AG08395 (cell line): ENCODE measurements at regions not wholly inside any gene's neighbourhood (a gene's known extent, or its start where the extent isn't known, plus 50 kb on each side); places are given as distances from the start of the nearest gene placed in this dataset.

Source experiments
- DNase-seq: peaks from one replicate; pipeline ENCODE4 v3.0.0; 2012; ENCODE audit warnings: mixed read lengths, low spot score

DNA sequence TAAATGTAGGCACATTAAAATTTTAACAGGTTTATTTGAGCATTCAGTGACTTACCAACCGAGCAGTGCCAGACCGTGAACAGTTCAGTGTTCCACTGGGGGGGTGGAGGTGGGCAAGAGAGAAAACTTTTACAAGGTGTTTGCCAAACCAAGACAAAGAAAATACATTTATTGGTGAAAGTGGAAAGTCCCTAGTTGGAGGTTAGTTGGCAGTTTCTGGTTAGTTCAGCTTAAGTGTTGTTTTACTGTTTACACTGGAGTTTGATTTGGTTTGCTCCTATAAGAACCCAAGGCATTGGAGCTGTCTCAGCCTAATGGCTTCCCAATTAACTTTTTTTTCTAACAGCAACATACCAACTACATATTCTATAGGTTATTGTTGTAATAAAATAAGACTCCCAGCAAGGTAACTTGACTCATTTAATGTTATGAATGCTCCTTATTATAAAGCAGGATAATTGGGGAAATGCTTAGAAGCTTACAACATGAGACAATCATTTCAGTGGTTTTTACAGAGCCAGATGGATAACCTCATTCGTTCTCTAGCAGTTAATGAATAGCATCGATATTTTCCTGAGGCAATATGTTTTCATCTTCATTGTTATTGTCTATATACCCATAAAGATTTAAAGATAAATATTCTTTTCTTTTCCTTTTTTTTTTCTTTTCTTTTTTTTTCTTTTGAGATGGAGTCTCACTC lies 115.8 kb downstream of the ETNK1 start:
- no peak for DNase-seq

DNA sequence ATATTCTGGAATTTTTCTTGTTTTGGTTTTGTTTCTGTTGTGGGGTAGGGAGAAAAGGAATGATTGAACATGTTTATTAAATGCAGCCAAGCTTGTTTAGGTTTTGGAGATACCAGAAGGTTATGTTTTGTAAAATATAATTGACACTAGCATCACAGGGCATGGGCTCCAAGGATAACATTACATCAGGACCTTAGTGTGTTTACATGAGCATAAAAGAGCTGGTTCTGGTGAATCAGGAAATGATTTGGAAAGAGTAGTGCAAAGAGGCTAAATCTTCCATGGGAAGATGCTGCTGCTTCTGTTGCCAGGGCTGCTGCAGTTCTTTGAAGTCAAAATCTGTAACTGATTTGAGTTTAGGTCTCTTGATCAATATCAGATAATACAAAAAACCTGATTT lies 118.7 kb downstream of the ETNK1 start:
- DNase-seq, result no peak

DNA sequence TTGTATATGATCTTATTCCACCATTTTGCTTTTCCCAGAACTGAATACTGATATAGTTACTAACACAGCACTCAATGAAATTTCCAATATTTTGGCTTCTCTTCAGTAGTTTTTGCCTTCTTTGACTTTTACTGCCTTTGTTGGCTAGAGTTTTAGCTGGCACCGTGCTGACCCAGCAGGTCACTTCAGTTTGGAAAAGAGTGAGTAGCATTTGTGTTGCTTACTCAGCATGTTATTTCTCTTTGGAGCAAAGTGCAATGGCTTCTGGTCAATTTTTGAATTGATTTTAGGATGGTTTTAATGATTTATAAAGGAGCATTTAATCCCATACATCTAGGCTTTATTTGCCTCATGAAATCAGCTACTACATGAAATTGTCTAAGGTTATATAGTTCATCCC lies 119.2 kb downstream of the ETNK1 start:
- DNase-seq, result no peak

- no peak for DNase-seq
Observed at GRCh38 chr12:22746720-22747119, 121.7 kb downstream of the ETNK1 start.

DNA sequence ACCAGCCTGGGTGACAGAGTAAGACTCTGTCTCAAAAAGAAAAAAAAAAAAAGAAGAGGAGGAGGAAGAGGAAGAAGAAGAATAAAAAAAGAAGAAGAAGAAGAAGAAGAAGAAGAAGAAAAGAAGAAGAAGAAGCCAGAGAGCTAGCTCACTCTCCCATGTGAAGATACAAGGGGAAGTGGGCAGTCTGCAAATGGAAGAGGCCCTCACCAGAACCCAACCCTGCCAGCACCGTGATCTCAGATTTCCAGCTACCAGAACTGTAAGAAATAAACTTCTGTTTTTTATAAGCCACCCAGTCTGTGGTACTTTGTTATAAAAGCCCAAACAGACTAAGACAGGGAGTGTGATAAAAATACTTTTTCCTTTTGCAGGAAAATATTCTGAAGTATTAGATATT lies 130.7 kb downstream of the ETNK1 start:
- DNase-seq, result no peak

GRCh38 chr12:22759769-22760674 lies 135.1 kb downstream of the ETNK1 start:
- no peak for DNase-seq

GRCh38 chr12:22765421-22766130 lies 140.6 kb downstream of the ETNK1 start:
- DNase-seq, result no peak

DNA sequence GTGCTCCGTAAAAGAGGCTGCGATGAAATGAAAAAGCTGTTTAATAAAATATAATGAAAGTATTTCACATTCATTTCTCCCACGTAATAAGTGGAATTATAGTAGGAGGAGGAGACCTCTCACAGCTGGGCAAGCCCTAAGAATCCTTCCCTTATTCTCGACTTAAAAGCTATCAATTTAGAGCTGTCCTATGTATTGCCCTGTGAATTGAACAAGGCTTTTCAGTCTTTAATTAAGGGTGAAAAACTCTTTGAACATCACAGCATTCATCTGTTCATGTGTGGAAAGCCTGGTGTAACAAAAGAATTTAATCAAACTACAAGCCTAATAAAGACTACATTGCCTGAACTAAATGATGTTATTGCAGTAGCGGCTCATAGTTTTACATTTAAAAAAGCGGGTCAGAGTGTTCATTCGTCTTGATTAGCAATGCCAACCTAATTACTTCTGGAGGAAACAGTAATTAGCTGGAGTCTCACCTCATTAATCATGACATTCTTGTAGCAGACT lies 142.0 kb downstream of the ETNK1 start:
- no peak for DNase-seq

GRCh38 chr12:22781339-22781738 lies 156.4 kb downstream of the ETNK1 start:
- DNase-seq, result no peak

- DNase-seq, result no peak
Observed at GRCh38 chr12:22787557-22787956, 162.6 kb downstream of the ETNK1 start.

DNA sequence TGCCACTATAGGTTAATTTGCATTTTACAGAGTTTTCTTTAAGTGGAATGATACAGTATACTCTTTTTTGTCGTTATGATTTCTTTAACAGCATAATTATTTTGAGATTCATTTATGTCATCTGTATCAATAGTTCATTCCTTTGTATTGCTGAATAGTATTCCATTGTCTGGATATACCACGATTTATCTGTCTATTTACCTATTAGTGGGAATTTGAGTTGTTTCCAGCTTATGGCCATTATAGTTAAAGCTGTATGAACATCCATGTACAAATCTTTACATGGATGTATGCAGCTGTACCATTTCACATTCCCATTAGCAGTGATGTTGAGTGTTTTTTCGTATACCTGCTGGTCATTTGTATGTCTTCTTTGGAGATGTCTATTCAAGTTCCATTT lies 163.9 kb downstream of the ETNK1 start:
- DNase-seq, result no peak

DNA sequence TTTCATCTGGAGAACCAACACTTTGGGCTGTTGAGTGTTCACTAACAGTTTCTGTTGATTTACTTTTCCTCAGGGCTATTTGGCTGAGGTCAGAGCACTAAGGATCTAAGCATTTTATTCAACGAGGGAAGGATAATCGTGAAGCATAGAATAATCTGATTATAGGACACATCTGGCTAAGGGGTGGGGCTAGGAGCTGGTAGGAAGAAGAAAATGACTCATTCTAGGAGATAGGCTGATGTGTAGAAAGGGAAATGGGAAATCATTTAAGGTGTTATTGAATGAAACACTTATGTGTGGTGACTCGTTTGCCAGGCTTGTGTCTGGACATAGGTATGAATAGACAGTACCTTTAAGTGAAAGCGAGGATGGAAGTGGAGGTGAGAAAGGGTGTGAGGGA lies 167.2 kb downstream of the ETNK1 start:
- no peak for DNase-seq

- DNase-seq, result no peak
Observed at GRCh38 chr12:22794017-22794416, 169.0 kb downstream of the ETNK1 start.

- DNase-seq, result no peak
Observed at GRCh38 chr12:22796941-22797630, 172.1 kb downstream of the ETNK1 start.

DNA sequence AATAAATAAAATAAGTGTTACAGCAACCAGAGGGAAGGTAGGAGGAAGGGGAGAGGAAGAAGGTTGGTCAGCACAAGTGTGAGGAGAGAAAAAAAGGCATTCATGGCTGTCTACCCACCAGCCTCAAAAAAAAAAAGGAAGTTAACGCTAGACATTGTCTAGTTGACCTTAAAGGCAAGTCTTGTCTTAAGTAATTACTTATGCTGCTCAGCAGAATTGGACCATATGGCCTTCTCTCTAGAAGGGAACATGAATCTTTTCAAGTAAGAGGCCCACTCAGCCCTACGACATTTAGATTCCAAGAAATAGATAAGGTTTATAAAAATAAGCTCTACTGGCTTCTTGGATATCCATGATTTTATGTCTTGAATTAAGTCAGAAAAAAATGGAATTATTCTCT lies 172.7 kb downstream of the ETNK1 start:
- DNase-seq, result no peak

DNA sequence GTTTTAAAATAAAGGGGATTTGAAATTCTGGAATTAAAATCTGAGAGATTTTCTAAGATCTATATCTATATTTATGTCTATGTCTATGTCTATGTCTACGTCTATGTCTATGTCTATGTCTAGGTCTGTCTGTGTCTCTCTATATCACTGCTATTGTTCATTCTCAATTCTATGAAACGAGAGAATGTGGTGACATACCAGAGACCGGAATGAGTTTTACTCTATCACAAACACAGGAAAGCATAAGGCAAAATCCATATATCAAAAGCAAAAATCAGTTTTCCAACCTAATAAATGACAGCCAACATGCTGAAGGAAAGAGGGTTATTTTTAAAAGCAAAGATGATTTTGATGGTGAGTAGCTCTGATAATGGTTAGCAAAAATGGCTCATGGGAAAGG lies 173.1 kb downstream of the ETNK1 start:
- no peak for DNase-seq

- no peak for DNase-seq
Observed at GRCh38 chr12:22799503-22799902, 174.5 kb downstream of the ETNK1 start.

DNA sequence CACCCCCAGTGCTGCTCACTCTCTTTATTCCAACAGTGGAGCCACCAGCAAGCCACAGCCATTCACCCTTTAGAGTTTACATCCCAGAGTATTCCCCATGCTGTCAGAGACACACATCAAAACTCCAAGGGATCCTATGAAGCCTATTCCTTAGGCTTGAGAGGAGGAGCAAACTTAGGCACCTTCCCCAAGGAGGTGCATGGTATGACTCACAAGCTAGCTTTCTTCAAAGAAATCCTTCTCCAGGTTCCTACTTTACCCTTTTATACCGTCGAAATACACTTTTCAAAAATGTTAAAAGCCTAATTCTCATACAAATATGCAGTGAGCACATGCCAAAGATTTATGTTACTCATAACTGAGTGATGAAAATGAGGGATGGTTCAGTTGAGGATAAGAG lies 175.4 kb downstream of the ETNK1 start:
- DNase-seq, result no peak

DNA sequence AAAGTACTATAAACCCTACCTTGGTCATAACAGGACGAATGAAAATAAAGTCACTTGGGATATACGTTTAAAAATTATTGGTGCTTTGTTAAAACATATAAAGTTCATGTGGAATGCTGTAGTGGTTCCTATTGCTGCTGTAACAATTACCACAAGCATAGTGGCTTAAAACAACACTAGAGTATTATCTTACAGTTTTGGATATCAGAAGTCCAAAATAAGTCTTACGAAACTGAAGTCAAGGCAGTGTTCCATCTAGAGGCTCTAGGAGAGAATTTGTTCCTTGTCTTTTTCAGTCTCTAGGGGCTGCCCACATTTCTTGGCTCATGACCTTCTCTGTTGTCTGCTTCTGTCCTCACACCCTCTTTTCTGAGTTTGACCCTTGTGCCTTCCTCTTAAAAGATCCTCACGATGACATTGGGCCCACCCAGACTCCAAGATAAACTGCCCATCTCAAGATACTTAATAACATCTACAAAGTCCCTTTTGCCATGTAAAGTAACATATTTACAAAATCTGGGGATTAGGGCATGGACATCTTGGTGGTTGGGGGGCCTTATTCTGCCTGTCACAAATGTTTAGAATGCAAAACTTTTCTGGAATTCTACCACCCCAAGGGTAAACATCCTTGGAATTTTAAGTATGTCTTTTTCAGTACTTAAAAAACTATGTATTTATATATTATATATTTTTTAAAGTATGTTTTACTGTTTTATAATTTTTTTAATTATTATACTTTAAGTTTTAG lies 178.1 kb downstream of the ETNK1 start:
- DNase-seq, result no peak

GRCh38 chr12:22803725-22804124 lies 178.8 kb downstream of the ETNK1 start:
- no peak for DNase-seq

- DNase-seq, result no peak
Observed at GRCh38 chr12:22808860-22809259, 183.9 kb downstream of the ETNK1 start.
